Heart left ventricle (tissue), 16 donors: ENCODE measurements at regions not wholly inside any gene's neighbourhood (a gene's known extent, or its start where the extent isn't known, plus 50 kb on each side); places are given as distances from the start of the nearest gene placed in this dataset.

Experiments
- ATAC-seq, 4 donors: fragments of 200-7000 bp; cut with Tn5 transposase; one replicate each; pipeline ENCODE4 v1.9.1; 2020 to 2022; ENCODE audit warnings: moderate library complexity in 4 of 4, mild to moderate bottlenecking in 3 of 4, moderate number of reproducible peaks in 1 of 4
- DNase-seq, 5 donors: peaks; one replicate each; pipeline ENCODE4 v3.0.0-alpha.2; 2020
- H3K27ac ChIP-seq, 12 donors: fragments of 200-600 bp; sonication (generic) in 4 of 12; one replicate each; pipeline versions ENCODE4 v1.5.0 to v1.8.0; 2016 to 2022; ENCODE audit warnings: mild to moderate bottlenecking in 2 of 12
- H3K27me3 ChIP-seq, 9 donors: fragments of 200-600 bp; sonication (generic) in 2 of 9; one replicate each; pipeline versions ENCODE4 v1.5.1 to v1.8.0; 2016 to 2022; ENCODE audit warnings: mild to moderate bottlenecking in 3 of 9
- H3K36me3 ChIP-seq, 9 donors: fragments of 200-600 bp; sonication (generic) in 2 of 9; one replicate each; pipeline versions ENCODE4 v1.5.0 to v1.8.0; 2018 to 2022; ENCODE audit warnings: mild to moderate bottlenecking in 2 of 9
- H3K4me1 ChIP-seq, 12 donors: fragments of 200-600 bp; sonication (generic) in 4 of 12; one replicate each; pipeline versions ENCODE4 v1.5.0 to v1.8.0; 2016 to 2022; ENCODE audit warnings: mild to moderate bottlenecking in 3 of 12
- H3K4me3 ChIP-seq, 12 donors: fragments of 200-600 bp; sonication (generic) in 4 of 12; one replicate each; pipeline versions ENCODE4 v1.5.0 to v1.8.0; 2017 to 2022; ENCODE audit warnings: mild to moderate bottlenecking in 9 of 12, moderate library complexity in 4 of 12
- H3K9me3 ChIP-seq, 12 donors: fragments of 200-600 bp; sonication (generic) in 4 of 12; one replicate each; pipeline versions ENCODE4 v1.5.0 to v1.8.0; 2016 to 2022; ENCODE audit warnings: mild to moderate bottlenecking in 1 of 12
- CTCF ChIP-seq, 12 donors: fragments of 200-600 bp; sonication (generic) in 4 of 12; IDR thresholded peaks; one replicate each; pipeline versions ENCODE4 v1.5.0 to v1.8.0; 2018 to 2022; ENCODE audit warnings: antibody characterized with exemption in 12 of 12, mild to moderate bottlenecking in 5 of 12
- POLR2A ChIP-seq, 2 donors: fragments of 450-650 bp; IDR thresholded peaks; one replicate each; pipeline ENCODE4 v1.6.1; 2017; ENCODE audit warnings: antibody characterized with exemption in 2 of 2, mild to moderate bottlenecking in 2 of 2, moderate library complexity in 2 of 2
- WGBS, 4 donors: extraction: QIAGEN DNeasy Blood & Tissue Kit in 2 of 4; methylation state at CpG; one replicate each; pipeline versions ENCODE4 v1.1.5 to v1.1.7; 2013 to 2018; 5-methylcytosine and 5-hydroxymethylcytosine counted together
- intact Hi-C, 10 donors: fragments of 100-400 bp; cut with DNase I; formaldehyde crosslinking; loops; one replicate each; pipeline versions ENCODE4 v1.11.1 to v1.14.2; 2022
- donor health status: ischemic (EF 13 %, LVEDD 7.1; RV severe dilation, severe dysfunction).
- donor health status: healthy with polysubstance abuse.
- donor health status: DM: no; HTN: yes; CAD: no.
- donor health status: DM: no; HTN: no; CAD: no.
- donor health status: ischemic (EF 25% LVEDD 6.9; RV normal size, moderate dysfunction).
- donor health status: ischemic (EF 25% LVEDD 5.7; RV mildly dilated, moderate dysfunction).
- donor health status: healthy.
- donor health status: DM: yes; HTN: yes; CAD: no.
- donor health status: ischemic (EF 35%, LVEDD 5.7; RV mildly dilated, moderate dysfunction).
- donor health status: nonischemic (EF 11% LVEDD 7.7; RV severe dilation, severe dysfunction).
- donor health status: DM: yes; HTN: yes; CAD: no.
- donor health status: PGD.
- donor health status: ischemic (EF 29% LVEDD 5.4; RV normal size, mild dysfunction).
- donor health status: nonischemic (EF 23%, LVEDD 6.1; RV moderate dilation, normal function).

GRCh38 chr13:91240341-91240740 is 107.1 kb upstream of the MIR17HG start:
- Histone ChIP-seq H3K27me3 (no peaks in the 10 kb centered on the region), H3K4me3 (no peak overlapping the region), H3K9me3 (no peaks in the 10 kb centered on the region), H3K4me1 (no peaks in the 10 kb centered on the region), H3K27ac (no peak overlapping the region), H3K36me3 (no peaks in the 10 kb centered on the region)
- DNase-seq (no peak), ATAC-seq (no peak)
- intact Hi-C loops = no loop called here
- TF ChIP-seq CTCF (IDR thresholded peaks at IDR 0.05) (no peak), POLR2A (IDR thresholded peaks at IDR 0.05) (no peak)
- 73 to 93% (median 86%) methylated on average over 1 of the region's 1 CpG for WGBS, 4 donors

- no peak overlapping the region for H3K4me3 ChIP-seq
- H3K36me3 ChIP-seq = no peaks in the 10 kb centered on the region
- intact Hi-C loops = no loop called here
These were observed 106.1 kb upstream of the MIR17HG start for GRCh38 chr13:91241221-91241933.

GRCh38 chr13:91242652-91243051 is 104.8 kb upstream of the MIR17HG start:
- Histone ChIP-seq H3K27ac (no peak overlapping the region), H3K4me3 (no peak overlapping the region), H3K36me3 (no peaks in the 10 kb centered on the region), H3K9me3 (no peaks in the 10 kb centered on the region), H3K27me3 (no peaks in the 10 kb centered on the region), H3K4me1 (no peaks in the 10 kb centered on the region)
- DNase-seq (no peak), ATAC-seq (no peak)
- intact Hi-C loops = no loop called here
- TF ChIP-seq POLR2A (IDR thresholded peaks at IDR 0.05) (no peak), CTCF (IDR thresholded peaks at IDR 0.05) (no peak)

More at GRCh38 chr13:91241221-91241933, 106.1 kb upstream of the MIR17HG start:
- Histone ChIP-seq H3K4me1 (no peaks in the 10 kb centered on the region), H3K27me3 (no peaks in the 10 kb centered on the region), H3K27ac (no peak overlapping the region), H3K9me3 (no peaks in the 10 kb centered on the region)
- DNase-seq (no peak), ATAC-seq (no peak)
- 83 to 91% (median 88%) methylated on average over 2 of the region's 2 CpGs for WGBS, 4 donors
- TF ChIP-seq POLR2A (IDR thresholded peaks at IDR 0.05) (no peak), CTCF (IDR thresholded peaks at IDR 0.05) (no peak)

- Histone ChIP-seq H3K27me3 (peaks cover 0 to 2% (median 0%) of the 10 kb centered on the region in 9 donors), H3K27ac (no peak overlapping the region), H3K36me3 (no peaks in the 10 kb centered on the region), H3K9me3 (no peaks in the 10 kb centered on the region), H3K4me1 (no peaks in the 10 kb centered on the region), H3K4me3 (no peak overlapping the region)
- no peak for ATAC-seq
- WGBS, 4 donors = 45 to 72% (median 68%) methylated on average over 2 of the region's 2 CpGs
- intact Hi-C loops = no loop called here
- no peak for TF ChIP-seq CTCF (IDR thresholded peaks at IDR 0.05)
- TF ChIP-seq POLR2A (IDR thresholded peaks at IDR 0.05) = no peak
- no peak for DNase-seq
These were observed 102.2 kb upstream of the MIR17HG start for GRCh38 chr13:91245288-91245687.
